Gastroesophageal sphincter (tissue), 4 donors: ENCODE measurements at regions not wholly inside any gene's neighbourhood (a gene's known extent, or its start where the extent isn't known, plus 50 kb on each side); places are given as distances from the start of the nearest gene placed in this dataset.

Source experiments
- ATAC-seq: fragments of 150-250 bp; one replicate; pipeline ENCODE4 v1.9.1; 2016; ENCODE audit warnings: mild to moderate bottlenecking, moderate library complexity
- H3K27ac ChIP-seq, 4 donors: fragments of 200-600 bp; sonication (generic) in 3 of 4; 1 replicate in 3 of 4; 2 replicates in 1 of 4; pipeline ENCODE4 v1.5.1; 2016 to 2019
- H3K27me3 ChIP-seq: fragments of 200-600 bp; sonication (generic); one replicate; pipeline ENCODE4 v1.5.1; 2019
- H3K36me3 ChIP-seq, 2 donors: fragments of 200-600 bp; sonication (generic); one replicate each; pipeline ENCODE4 v1.5.1; 2019; ENCODE audit warnings: control low read depth in 1 of 2
- H3K4me1 ChIP-seq, 3 donors: fragments of 200-600 bp; sonication (generic); 1 replicate in 2 of 3; 2 replicates in 1 of 3; pipeline ENCODE4 v1.5.1; 2016 to 2019; ENCODE audit warnings: control low read depth in 2 of 3
- H3K4me3 ChIP-seq, 2 donors: fragments of 200-600 bp; sonication (generic); one replicate each; pipeline ENCODE4 v1.5.1; 2019; ENCODE audit warnings: mild to moderate bottlenecking in 1 of 2, moderate library complexity in 1 of 2
- H3K9me3 ChIP-seq, 3 donors: fragments of 200-600 bp; sonication (generic); one replicate each; pipeline ENCODE4 v1.5.1; 2017 to 2019; ENCODE audit warnings: control low read depth in 2 of 3
- CTCF ChIP-seq, 4 experiments: fragments of 200-600 bp in 2 of 4; fragments of 450-650 bp in 2 of 4; sonication (generic) in 1 of 4; IDR thresholded peaks; one replicate each; pipeline ENCODE4 v1.5.1; 2017 to 2019; ENCODE audit warnings: antibody characterized with exemption in 4 of 4, mild to moderate bottlenecking in 2 of 4, moderate library complexity in 2 of 4
- EP300 ChIP-seq: sonication (generic); formaldehyde crosslinking; IDR thresholded peaks from one replicate; pipeline ENCODE4 v1.6.1; 2017; ENCODE audit warnings: antibody characterized with exemption, mild to moderate bottlenecking
- POLR2A ChIP-seq, 2 donors: fragments of 450-650 bp; IDR thresholded peaks; one replicate each; pipeline ENCODE4 v1.6.1; 2017; ENCODE audit warnings: antibody characterized with exemption in 2 of 2, mild to moderate bottlenecking in 2 of 2, moderate library complexity in 1 of 2
- POLR2AphosphoS5 ChIP-seq: sonication (generic); formaldehyde crosslinking; IDR thresholded peaks from one replicate; pipeline ENCODE4 v1.6.1; 2017; ENCODE audit warnings: antibody characterized with exemption
- WGBS, 2 donors: methylation state at CpG; one replicate each; pipeline ENCODE4 v1.1.5; 2018; ENCODE audit warnings: low coverage in 1 of 2; 5-methylcytosine and 5-hydroxymethylcytosine counted together

- TF ChIP-seq POLR2AphosphoS5 (no peak), POLR2A (IDR thresholded peaks at IDR 0.05) (no peak), CTCF (IDR thresholded peaks at IDR 0.05) (no peak), EP300 (no peak)
- Histone ChIP-seq H3K27me3 (no peaks in the 10 kb centered on the region), H3K4me3 (no peak overlapping the region), H3K36me3 (no peaks in the 10 kb centered on the region), H3K4me1 (peaks cover 0 to 7% (median 0%) of the 10 kb centered on the region in 3 donors), H3K9me3 (no peaks in the 10 kb centered on the region), H3K27ac (no peak overlapping the region)
- WGBS, 2 donors, result 76 to 93% methylated on average over 2 of the region's 2 CpGs
- ATAC-seq, result no peak
Observed at GRCh38 chr3:8296461-8296860, 205.2 kb upstream of the LMCD1 start.

GRCh38 chr3:8298021-8298954 lies 203.3 kb upstream of the LMCD1 start:
- H3K27me3 ChIP-seq, result no peaks in the 10 kb centered on the region
- 81 to 86% methylated on average over 9 of the region's 9 CpGs for WGBS, 2 donors
- H3K36me3 ChIP-seq, result no peaks in the 10 kb centered on the region
- peaks cover 0 to 4% (median 0%) of the 10 kb centered on the region in 3 donors for H3K4me1 ChIP-seq
- H3K27ac ChIP-seq, result no peak overlapping the region
- TF ChIP-seq POLR2AphosphoS5, result no peak
- TF ChIP-seq POLR2A (IDR thresholded peaks at IDR 0.05), result no peak
- no peak for TF ChIP-seq EP300
- TF ChIP-seq CTCF (IDR thresholded peaks at IDR 0.05), result no peak
- no peak overlapping the region for H3K4me3 ChIP-seq
- no peaks in the 10 kb centered on the region for H3K9me3 ChIP-seq
- no peak for ATAC-seq

DNA sequence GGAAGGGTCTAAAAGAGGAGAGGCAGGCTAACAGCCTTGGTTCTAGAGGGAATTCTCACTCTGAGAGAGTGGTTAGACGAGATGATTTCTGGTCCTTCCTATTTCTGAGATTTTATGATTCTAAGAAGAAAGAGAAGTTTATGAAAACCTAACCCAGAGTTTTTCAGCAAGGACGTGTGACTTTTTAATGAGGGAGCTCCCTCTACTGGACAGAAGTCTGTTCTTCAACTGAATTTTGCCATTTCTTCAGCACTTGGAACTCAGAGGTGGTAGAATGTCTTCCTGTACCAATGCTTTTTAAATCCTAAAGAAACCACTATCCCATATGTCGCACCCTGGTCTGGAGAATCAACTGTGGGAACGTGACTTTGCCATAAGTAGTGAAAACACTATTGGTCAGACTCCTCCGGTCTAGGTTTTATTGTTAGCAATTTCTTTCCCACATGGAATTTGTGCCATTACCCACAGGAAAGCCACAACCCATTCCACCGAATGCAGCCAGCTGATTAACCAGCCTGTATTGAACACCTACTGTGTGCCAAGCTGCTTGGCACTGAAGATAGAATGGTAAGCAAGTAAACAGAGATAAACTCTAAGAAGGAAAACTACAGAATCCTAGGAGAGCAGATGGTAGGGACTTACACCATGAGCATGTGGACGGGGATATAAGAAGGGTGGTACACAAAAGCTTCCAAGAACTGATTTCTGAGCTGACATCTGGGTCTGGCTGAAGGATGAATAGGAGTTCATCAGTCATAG lies 199.5 kb upstream of the LMCD1 start:
- no peak for TF ChIP-seq POLR2A (IDR thresholded peaks at IDR 0.05)
- TF ChIP-seq EP300, result no peak
- TF ChIP-seq CTCF (IDR thresholded peaks at IDR 0.05), result peak; percentile 47 to 73 (median 59)
- no peak for TF ChIP-seq POLR2AphosphoS5
- no peak for ATAC-seq
- Histone ChIP-seq H3K4me3 (no peak overlapping the region), H3K9me3 (no peaks in the 10 kb centered on the region), H3K27me3 (no peaks in the 10 kb centered on the region), H3K4me1 (no peaks in the 10 kb centered on the region), H3K36me3 (no peaks in the 10 kb centered on the region), H3K27ac (no peak overlapping the region)
- WGBS, 2 donors, result 15% methylated on average over 4 to 6 of the region's 7 CpGs

- TF ChIP-seq POLR2AphosphoS5 (no peak), EP300 (no peak), CTCF (IDR thresholded peaks at IDR 0.05) (no peak), POLR2A (IDR thresholded peaks at IDR 0.05) (no peak)
- H3K9me3 ChIP-seq, result no peaks in the 10 kb centered on the region
- no peaks in the 10 kb centered on the region for H3K36me3 ChIP-seq
- no peaks in the 10 kb centered on the region for H3K4me1 ChIP-seq
- 43 to 80% methylated on average over 1 of the region's 1 CpG for WGBS, 2 donors
- no peak overlapping the region for H3K4me3 ChIP-seq
- no peak overlapping the region for H3K27ac ChIP-seq
- no peaks in the 10 kb centered on the region for H3K27me3 ChIP-seq
- ATAC-seq, result no peak
Observed at GRCh38 chr3:8303466-8303865, 198.2 kb upstream of the LMCD1 start.
